SU-DHL-6 (cell line): ENCODE measurements at regions not wholly inside any gene's neighbourhood (a gene's known extent, or its start where the extent isn't known, plus 50 kb on each side); places are given as distances from the start of the nearest gene placed in this dataset.
"Not testable (repeated sequence)": the region's sequence is repeated elsewhere in the genome, so short reads cannot be mapped to it uniquely, and the experiment has no call there.

Experiments
- H2AFZ ChIP-seq: fragments of 200-600 bp; sonication (generic); 2 replicates; pipeline ENCODE4 v1.6.1; 2014; ENCODE audit warnings: low read depth, mild to moderate bottlenecking, moderate library complexity, mixed read lengths, antibody characterized with exemption, low read length; ENCODE audit not compliant: severe bottlenecking
- H3F3A ChIP-seq: fragments of 200-600 bp; shearing (Covaris generic); 2 replicates; pipeline ENCODE4 v1.6.0; 2016; ENCODE audit warnings: antibody characterized with exemption, mild to moderate bottlenecking; ENCODE audit not compliant: insufficient read depth
- H3K27ac ChIP-seq: fragments of 200-600 bp; sonication (generic); 2 replicates; pipeline ENCODE4 v1.5.1; 2016; ENCODE audit warnings: low read depth, mild to moderate bottlenecking, low read length, moderate library complexity, mixed read lengths
- H3K27me3 ChIP-seq: fragments of 200-600 bp; sonication (generic), shearing (Covaris generic); 2 replicates; pipeline ENCODE4 v1.6.0; 2014; ENCODE audit warnings: mild to moderate bottlenecking, low read length
- H3K36me3 ChIP-seq: fragments of 200-600 bp; sonication (generic); 2 replicates; pipeline ENCODE4 v1.6.1; 2014; ENCODE audit warnings: mild to moderate bottlenecking, low read length, mixed read lengths
- H3K4me2 ChIP-seq: fragments of 300-600, 200-600 bp; shearing (Covaris generic), sonication (generic); 2 replicates; pipeline ENCODE4 v1.6.0; 2014; ENCODE audit warnings: low read length, low read depth, mild to moderate bottlenecking; ENCODE audit not compliant: poor library complexity, severe bottlenecking
- H3K4me3 ChIP-seq: fragments of 200-600 bp; sonication (generic); 2 replicates; pipeline ENCODE4 v1.5.1; 2014; ENCODE audit warnings: antibody characterized with exemption, low read length, mild to moderate bottlenecking, mixed read lengths; ENCODE audit not compliant: insufficient read depth, poor library complexity, severe bottlenecking
- H3K79me2 ChIP-seq: fragments of 200-600 bp; sonication (generic); 2 replicates; pipeline ENCODE4 v1.6.1; 2014; ENCODE audit warnings: mild to moderate bottlenecking, low read length, moderate library complexity; ENCODE audit not compliant: insufficient read depth
- H3K9ac ChIP-seq: fragments of 200-600 bp; sonication (generic); 2 replicates; pipeline ENCODE4 v1.7.0; 2014; ENCODE audit warnings: mild to moderate bottlenecking, low read length
- H3K9me2 ChIP-seq: fragments of 200-600 bp; sonication (generic); replicated peaks from 2 replicates; pipeline ENCODE4 v1.6.1; 2014; ENCODE audit warnings: low read length; ENCODE audit not compliant: insufficient read depth
- H3K9me3 ChIP-seq: fragments of 200-600 bp; sonication (generic); 2 replicates; pipeline ENCODE4 v1.6.1; 2014; ENCODE audit warnings: low read length, mixed read lengths; ENCODE audit not compliant: insufficient read depth
- H4K20me1 ChIP-seq: fragments of 200-600 bp; sonication (generic); 2 replicates; pipeline ENCODE4 v1.6.1; 2014; ENCODE audit warnings: low read depth, mild to moderate bottlenecking, antibody characterized with exemption, low read length, moderate library complexity, mixed read lengths
- EZH2phosphoT487 ChIP-seq: fragments of 200-600 bp; sonication (generic), shearing (Covaris generic); conservative IDR thresholded peaks from 2 replicates; pipeline ENCODE4 v1.6.1; 2018; ENCODE audit warnings: mild to moderate bottlenecking, antibody characterized with exemption, low read length, moderate library complexity, mixed read lengths
- TF ChIP-seq, protein P1 (sequence below): fragments of 200-600 bp; sonication (generic); IDR thresholded peaks from one replicate; pipeline ENCODE4 v1.5.1; 2017; ENCODE audit warnings: antibody characterized with exemption, mild to moderate bottlenecking, low read length, moderate library complexity; ENCODE audit not compliant: insufficient read depth, poor library complexity, severe bottlenecking

DNA sequence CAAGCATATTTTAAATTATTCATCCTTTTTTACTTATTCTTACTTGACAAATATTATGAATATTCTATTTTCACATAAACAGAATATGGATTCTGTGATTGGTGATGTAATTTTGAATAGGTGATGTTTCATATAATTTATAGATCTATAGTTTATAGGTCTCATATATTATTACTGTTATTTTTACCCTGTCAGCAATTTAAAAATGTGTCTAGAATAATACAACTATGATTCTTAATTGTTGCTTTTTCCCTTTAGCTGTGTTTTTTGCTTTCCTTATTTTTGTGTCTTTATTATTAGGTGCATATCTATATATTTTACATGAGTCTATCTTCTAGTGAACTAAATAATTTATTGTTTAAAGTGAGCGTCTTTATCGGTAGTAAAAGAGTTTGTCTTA is 226.7 kb upstream of the FSIP2 start:
- Histone ChIP-seq H3K9ac (no peak overlapping the region), H3K27me3 (no peaks in the 10 kb centered on the region), H3K4me2 (no peak overlapping the region), H3K27ac (no peak overlapping the region), H3K9me2 (no peaks in the 10 kb centered on the region), H3K4me3 (no peak overlapping the region), H4K20me1 (no peaks in the 10 kb centered on the region), H2AFZ (no peak overlapping the region), H3K79me2 (no peaks in the 10 kb centered on the region), H3F3A (no peaks in the 10 kb centered on the region), H3K9me3 (peaks cover 20% of the 10 kb centered on the region; the same call in 1 of the 2 replicates), H3K36me3 (peaks cover 5% of the 10 kb centered on the region; the same call in 1 of the 2 replicates)
- TF ChIP-seq, protein P1, sequence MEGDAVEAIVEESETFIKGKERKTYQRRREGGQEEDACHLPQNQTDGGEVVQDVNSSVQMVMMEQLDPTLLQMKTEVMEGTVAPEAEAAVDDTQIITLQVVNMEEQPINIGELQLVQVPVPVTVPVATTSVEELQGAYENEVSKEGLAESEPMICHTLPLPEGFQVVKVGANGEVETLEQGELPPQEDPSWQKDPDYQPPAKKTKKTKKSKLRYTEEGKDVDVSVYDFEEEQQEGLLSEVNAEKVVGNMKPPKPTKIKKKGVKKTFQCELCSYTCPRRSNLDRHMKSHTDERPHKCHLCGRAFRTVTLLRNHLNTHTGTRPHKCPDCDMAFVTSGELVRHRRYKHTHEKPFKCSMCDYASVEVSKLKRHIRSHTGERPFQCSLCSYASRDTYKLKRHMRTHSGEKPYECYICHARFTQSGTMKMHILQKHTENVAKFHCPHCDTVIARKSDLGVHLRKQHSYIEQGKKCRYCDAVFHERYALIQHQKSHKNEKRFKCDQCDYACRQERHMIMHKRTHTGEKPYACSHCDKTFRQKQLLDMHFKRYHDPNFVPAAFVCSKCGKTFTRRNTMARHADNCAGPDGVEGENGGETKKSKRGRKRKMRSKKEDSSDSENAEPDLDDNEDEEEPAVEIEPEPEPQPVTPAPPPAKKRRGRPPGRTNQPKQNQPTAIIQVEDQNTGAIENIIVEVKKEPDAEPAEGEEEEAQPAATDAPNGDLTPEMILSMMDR = no peak
- no peak for TF ChIP-seq EZH2phosphoT487

DNA sequence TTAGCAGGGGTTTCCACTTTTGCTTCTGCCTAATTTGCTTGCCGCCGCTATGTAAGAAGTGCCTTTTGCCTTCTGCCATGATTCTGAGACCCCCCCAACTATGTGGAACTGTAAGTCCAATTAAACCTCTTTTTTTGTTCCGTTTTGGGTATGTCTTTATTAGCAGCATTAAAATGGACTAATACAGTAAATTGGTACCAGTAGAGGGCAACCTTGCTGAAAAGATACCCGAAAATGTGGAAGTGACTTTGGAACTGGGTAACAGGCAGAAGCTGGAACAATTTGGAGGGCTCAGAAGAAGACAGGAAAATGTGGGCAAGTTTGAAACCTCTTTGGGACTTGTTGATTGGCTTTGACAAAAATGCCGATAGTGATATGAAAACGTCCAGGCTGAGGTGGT is 216.1 kb upstream of the FSIP2 start:
- H3K9ac ChIP-seq = no peak overlapping the region
- H3K9me2 ChIP-seq = no peaks in the 10 kb centered on the region
- H3F3A ChIP-seq = no peaks in the 10 kb centered on the region
- H4K20me1 ChIP-seq = no peaks in the 10 kb centered on the region
- TF ChIP-seq EZH2phosphoT487 = no peak
- TF ChIP-seq, protein P1 = peak; percentile 17
- H3K4me2 ChIP-seq = no peak overlapping the region
- H3K27ac ChIP-seq = no peak overlapping the region
- no peak overlapping the region for H2AFZ ChIP-seq
- no peaks in the 10 kb centered on the region for H3K36me3 ChIP-seq
- H3K4me3 ChIP-seq = no peak overlapping the region
- H3K79me2 ChIP-seq = no peaks in the 10 kb centered on the region
- no peaks in the 10 kb centered on the region for H3K9me3 ChIP-seq
- H3K27me3 ChIP-seq = no peaks in the 10 kb centered on the region

DNA sequence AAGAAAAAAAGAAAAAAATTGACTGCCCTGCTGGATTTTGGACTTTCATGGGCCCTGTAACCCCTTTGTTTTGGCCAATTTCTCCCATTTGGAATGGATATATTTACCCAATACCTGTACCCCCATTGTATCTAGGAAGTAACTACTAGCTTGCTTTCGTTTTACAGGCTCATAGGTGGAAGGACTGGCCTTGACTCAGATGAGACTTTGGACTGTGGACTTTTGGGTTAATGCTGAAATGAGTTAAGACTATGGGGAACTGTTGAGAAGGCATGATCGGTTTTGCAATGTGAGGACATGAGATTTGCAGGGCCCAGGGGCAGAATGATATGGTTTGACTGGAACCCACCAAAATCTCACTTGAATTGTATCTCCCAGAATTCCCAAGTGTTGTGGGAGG is 214.4 kb upstream of the FSIP2 start:
- not testable (repeated sequence) for H3K27me3 ChIP-seq, H3K27ac ChIP-seq, H3K9me2 ChIP-seq, H3K36me3 ChIP-seq, H2AFZ ChIP-seq, H3K4me2 ChIP-seq, H3K9ac ChIP-seq, H3K9me3 ChIP-seq, H3K4me3 ChIP-seq, H3K79me2 ChIP-seq, H3F3A ChIP-seq, H4K20me1 ChIP-seq

DNA sequence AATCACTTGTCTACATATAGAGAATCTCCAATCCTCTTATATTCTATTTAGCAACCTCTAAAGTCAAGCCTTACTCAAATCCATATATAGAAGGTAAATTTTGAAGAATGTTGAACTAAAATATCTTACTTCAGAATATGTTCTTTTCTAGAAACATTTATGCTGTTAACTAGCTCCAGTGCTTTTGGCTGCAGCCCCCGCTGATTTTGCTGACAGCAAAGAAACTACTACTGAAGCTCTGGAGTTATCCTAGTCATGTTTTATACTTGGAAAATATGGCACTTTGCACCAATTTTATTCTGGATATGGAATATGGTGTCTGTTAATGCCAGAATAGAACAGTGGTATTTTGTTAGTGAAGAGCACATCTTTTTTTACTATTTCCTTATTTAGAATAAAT is 212.4 kb upstream of the FSIP2 start:
- Histone ChIP-seq H2AFZ (no peak overlapping the region), H3K4me2 (no peak overlapping the region), H3K79me2 (no peaks in the 10 kb centered on the region), H3K9me2 (no peaks in the 10 kb centered on the region), H3K27ac (no peak overlapping the region), H3K4me3 (no peak overlapping the region), H3K9ac (no peak overlapping the region), H3K9me3 (no peaks in the 10 kb centered on the region), H4K20me1 (no peaks in the 10 kb centered on the region), H3K27me3 (no peaks in the 10 kb centered on the region), H3F3A (no peaks in the 10 kb centered on the region), H3K36me3 (no peaks in the 10 kb centered on the region)
- no peak for TF ChIP-seq EZH2phosphoT487
- TF ChIP-seq, protein P1 = no peak
